ENCODE measurements at regions not wholly inside any gene's neighbourhood (a gene's known extent, or its start where the extent isn't known, plus 50 kb on each side); places are given as distances from the start of the nearest gene placed in this dataset.

GRCh38 chr6:140175486-140175885, 801.0 kb upstream of the CITED2 start:
- TF ChIP-seq EP300 (IDR thresholded peaks at IDR 0.05) (no peak), CTCF (IDR thresholded peaks at IDR 0.05) (no peak), POLR2A (IDR thresholded peaks at IDR 0.05) (no peak), POLR2AphosphoS5 (IDR thresholded peaks at IDR 0.05) (no peak)
